Kasumi-1 (cell line): ENCODE measurements at regions not wholly inside any gene's neighbourhood (a gene's known extent, or its start where the extent isn't known, plus 50 kb on each side); places are given as distances from the start of the nearest gene placed in this dataset.

ENCODE experiments used
- DNase-seq, 2 experiments: peaks; one replicate each; lab custom pipeline; 2025; lab: John Stamatoyannopoulos, UW

- DNase-seq = no peak
Observed at GRCh38 chr13:44181931-44182330, 191.7 kb upstream of the SERP2 start.

DNA sequence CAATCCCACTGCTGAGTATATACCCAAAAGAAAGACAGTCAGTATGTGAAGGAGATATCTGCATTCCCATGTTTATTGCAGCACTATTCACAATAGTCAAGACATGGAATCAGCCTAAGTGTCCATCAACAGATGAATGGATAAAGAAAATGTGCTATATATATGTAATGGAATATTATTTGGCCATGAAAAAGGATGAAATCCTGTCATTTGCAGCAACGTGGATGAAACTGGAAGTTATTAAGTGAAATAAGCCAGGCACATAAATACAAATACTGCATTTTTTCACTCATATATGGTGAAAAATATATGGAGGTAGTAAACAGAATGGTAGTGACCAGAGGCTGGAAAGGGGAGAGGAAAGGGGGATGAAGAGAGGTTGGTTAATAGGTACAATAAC, 188.9 kb upstream of the SERP2 start:
- no peak for DNase-seq

DNA sequence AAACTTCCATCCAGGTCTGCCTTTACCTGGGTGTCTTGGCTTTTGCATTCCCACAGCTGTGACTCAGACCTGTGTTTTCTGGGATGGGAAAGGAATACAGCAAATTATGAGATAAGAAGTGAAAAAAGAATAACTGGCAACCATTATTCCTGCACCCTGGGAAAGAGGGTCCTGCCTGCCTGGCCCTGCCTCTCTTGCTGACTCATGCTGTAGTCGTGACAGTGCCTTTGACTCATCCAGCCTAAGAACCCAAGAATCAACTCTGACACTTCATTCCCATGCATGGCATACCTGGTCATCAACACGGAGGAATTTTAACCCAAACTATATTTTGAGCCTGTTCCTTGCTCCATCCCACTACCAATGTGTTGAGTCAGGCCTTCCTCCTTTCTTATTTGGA, 185.4 kb upstream of the SERP2 start:
- no peak for DNase-seq

DNA sequence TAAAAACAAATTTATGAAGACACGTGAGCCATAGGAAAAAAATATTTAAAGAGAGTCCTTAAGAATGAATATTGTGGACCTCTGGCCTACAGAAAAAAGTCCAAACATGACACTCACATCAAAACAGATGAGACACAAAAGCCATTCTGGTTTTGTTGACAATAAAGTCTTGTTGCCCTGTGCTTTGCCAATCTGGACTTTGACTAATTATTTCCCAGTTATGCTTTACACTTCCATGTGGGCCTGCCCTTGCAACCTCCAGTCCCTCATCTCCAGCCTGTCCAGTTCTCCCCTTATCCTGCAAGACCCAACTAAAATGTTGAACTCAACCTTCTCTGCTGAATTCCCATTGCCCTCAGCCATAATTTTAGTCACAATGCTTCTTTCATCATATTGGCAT, 184.5 kb upstream of the SERP2 start:
- DNase-seq = no peak

DNA sequence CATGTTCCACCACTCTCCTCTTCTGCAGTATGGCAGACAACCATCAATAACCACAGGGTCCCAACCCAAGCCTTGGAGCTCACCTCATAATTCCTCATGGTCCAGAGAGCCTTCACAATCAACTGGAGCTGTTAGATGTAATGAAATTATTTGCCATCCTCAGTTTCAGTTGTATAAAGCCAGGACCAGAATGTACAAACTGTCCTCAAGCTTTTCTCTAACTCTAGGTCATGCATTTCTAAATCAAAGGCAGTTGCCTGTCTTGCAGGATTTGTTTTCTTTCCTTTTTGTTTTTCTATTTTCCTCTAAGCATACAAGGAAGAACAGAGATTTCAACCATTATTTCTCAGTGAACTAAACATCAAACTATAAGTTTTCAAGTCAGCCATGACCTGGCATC, 182.5 kb upstream of the SERP2 start:
- no peak for DNase-seq

DNA sequence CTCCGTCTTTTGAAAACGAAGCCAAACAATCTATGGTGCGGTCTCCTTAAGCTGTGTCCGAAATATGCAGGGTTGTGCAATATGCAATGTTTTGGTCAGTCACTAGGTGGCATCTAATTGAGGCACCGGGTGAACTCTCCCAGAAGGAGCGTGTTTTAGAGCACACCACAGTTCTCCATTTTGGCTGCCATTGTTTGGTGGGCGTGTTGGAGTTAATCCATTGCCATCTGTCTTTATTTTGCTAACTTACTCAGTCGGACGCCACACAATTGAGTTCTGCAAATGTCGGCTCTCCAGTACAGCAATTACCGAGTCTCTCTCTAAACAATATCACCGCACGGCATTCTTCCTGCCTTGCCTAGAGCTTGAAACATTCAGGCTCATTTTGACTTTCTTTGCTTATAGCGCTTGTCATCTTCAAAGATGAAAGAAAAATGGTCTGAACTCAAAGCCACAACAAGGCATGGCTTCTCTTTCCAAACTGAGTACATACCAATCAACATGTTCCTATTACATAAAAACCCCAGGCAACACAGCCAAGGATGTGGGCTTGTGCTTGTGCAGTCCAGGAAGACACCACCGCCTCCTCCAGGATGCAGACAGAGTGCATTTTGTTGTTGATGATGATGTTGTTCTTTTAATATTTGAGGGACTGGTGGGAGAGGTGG, 182.0 kb upstream of the SERP2 start:
- DNase-seq = peak; percentile 72 to 75

DNA sequence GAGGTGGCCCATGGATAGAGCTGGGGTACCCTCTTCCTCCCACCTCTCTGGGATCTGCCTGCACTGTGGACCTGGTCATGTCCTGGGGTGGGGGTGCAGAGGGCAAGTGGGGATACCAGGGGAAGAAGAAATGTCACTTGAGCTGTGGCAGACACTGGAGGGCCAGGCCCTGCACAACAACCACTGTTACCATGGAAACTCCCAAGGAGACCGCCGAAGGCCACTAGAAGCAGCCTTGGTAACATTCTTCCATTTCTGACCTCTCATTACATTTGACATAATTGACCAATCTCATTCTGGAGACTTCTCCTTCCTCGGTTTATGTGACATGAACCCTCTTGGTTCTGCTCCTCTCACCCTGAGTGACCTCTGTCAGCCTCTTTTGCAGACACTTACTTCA, 179.9 kb upstream of the SERP2 start:
- no peak for DNase-seq

DNA sequence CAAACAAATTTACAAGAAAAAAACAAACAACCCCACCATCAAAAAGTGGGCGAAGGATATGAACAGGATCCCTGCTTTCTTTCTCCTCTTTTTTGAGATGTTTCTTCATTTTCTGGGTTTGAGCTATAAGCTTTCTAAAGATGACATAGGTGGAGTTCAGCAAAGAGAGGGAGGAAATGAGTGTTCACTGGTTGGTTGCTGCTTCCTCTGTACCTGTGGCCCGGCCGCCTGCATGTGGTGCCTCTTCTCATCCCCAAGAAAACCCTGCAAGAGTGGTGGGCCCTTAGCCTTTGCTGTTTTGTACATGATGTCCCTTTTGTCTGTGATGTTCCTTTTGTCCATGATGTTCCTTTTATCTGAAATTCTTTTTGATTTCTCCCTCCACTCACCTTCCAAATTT, 178.4 kb upstream of the SERP2 start:
- DNase-seq = no peak

GRCh38 chr13:44196196-44196751, 177.3 kb upstream of the SERP2 start:
- DNase-seq = no peak

- DNase-seq = no peak
Observed at GRCh38 chr13:44197791-44198770, 175.5 kb upstream of the SERP2 start.

DNA sequence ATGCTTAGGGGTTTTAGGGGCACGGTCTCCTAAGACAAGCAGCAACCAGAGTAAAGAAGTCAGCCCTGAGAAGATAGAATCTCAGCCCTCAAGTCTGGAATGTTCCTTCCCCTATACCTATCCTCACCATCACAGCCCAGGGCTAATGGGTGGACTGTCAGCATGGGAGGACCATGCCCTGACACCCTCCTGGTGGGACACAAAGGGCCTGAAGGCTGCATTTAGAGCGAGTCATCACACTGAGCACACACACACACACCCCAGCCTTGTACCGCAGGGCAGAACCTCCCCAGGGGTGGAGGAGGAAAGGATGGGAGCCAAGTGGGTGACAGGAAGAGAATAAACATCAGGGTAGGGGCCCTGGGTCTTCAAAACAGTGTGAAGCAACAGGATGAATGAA, 174.8 kb upstream of the SERP2 start:
- no peak for DNase-seq

GRCh38 chr13:44199627-44200207, 173.9 kb upstream of the SERP2 start:
- DNase-seq = no peak

GRCh38 chr13:44206434-44206833, 167.2 kb upstream of the SERP2 start:
- DNase-seq = peak; percentile 33 to 50

GRCh38 chr13:44207476-44207875, 166.1 kb upstream of the SERP2 start:
- no peak for DNase-seq

DNA sequence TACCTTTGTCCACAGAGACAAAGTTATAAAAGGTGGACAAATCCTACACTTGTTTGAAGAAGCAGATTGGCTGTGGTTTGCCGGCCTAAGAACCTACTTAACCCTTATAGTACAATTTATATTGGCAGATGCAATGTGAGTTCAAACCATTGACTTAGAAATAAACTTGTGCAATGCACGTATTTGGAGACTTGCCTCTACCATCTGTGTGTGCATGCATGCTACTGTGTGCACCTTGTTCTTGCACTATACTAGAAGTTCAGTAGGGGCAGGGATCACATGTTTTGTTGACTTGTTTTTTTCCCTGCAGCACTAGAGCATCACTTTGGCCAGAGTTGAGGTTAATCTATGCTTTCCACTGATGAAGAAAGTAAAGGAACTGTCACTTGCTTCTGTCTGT, 163.1 kb upstream of the SERP2 start:
- no peak for DNase-seq

GRCh38 chr13:44211286-44211685, 162.3 kb upstream of the SERP2 start:
- no peak for DNase-seq

GRCh38 chr13:44211704-44212346, 161.8 kb upstream of the SERP2 start:
- DNase-seq = no peak

DNA sequence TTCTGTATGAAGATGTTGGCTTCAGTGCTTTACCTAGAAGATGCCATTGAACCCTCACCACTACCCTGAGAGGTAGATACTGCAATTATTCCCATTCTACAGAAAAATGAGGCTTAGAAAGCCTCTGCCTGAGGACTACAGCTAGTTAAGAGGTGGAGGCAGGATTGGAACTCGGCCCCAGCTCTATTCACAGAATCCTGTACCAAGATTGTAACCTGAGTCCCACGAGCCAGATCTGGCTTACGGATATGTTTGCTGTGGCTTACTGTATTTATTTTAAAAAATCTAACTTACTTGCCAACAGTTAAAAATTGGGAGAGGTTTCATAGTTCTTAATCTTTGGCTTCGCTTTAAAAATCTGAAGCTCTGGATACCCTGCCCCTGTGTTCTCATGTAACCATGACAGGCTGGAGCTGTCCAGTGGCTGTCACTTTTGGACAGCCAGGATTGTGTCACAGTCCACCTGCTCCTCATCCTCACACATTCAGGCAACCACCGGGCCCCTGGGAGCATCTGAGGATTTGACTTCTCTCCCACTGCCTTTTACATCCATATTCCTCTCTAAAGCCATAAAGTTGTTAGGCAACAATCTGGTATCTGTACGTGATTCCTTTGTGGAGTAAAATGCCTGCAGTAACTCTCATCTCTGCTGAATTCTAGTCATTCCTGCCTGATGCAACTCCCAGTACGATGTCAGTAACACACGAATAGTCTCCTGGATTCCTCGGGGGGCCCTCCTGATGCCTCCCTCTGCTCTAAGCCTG, 160.8 kb upstream of the SERP2 start:
- DNase-seq = no peak

GRCh38 chr13:44218501-44219240, 155.0 kb upstream of the SERP2 start:
- DNase-seq = no peak
